ENCODE measurements at regions not wholly inside any gene's neighbourhood (a gene's known extent, or its start where the extent isn't known, plus 50 kb on each side); places are given as distances from the start of the nearest gene placed in this dataset.

- WGBS (ENCODE audit: extremely low coverage, insufficient coverage, low lambda C conversion rate): no CpG with 5 or more reads among the region's 4 CpGs
- no peaks in the 10 kb centered on the region for H3K4me1 ChIP-seq (ENCODE audit: control insufficient read depth, low read depth, low read length)
- DNase-seq: peak; percentile 8
Measured at GRCh38 chr5:19261879-19262278, 726.1 kb downstream of the CDH18 start.

GRCh38 chr5:19264821-19265220 lies 723.2 kb downstream of the CDH18 start:
- no CpG with 5 or more reads among the region's 2 CpGs for WGBS (ENCODE audit: extremely low coverage, insufficient coverage, low lambda C conversion rate)
- Histone ChIP-seq H3K4me1 (ENCODE audit: control insufficient read depth, low read depth, low read length) (no peaks in the 10 kb centered on the region), H3K36me3 (ENCODE audit: control insufficient read depth, insufficient read depth, low read length) (no peaks in the 10 kb centered on the region), H3K4ac (ENCODE audit: low read depth, low read length) (no peak overlapping the region), H3K27ac (ENCODE audit: low read depth, low read length) (no peak overlapping the region), H4K8ac (ENCODE audit: low read depth, low read length) (no peak overlapping the region), H4K5ac (ENCODE audit: low read length) (no peak overlapping the region), H2BK120ac (ENCODE audit: low read depth, low read length) (no peak overlapping the region), H3K79me2 (ENCODE audit: control insufficient read depth, insufficient read depth, low read length) (no peaks in the 10 kb centered on the region), H2BK5ac (ENCODE audit: low read length) (no peak overlapping the region), H3K23ac (ENCODE audit: low read length) (no peak overlapping the region), H3K9ac (ENCODE audit: low read length) (no peak overlapping the region), H3K27me3 (ENCODE audit: insufficient read depth, low read length, poor library complexity) (no peaks in the 10 kb centered on the region), H3K18ac (ENCODE audit: low read length) (no peak overlapping the region), H3K79me1 (ENCODE audit: low read length) (no peaks in the 10 kb centered on the region), H2AK5ac (ENCODE audit: low read length) (no peak overlapping the region), H2BK15ac (replicated peaks; ENCODE audit: low read depth) (no peak overlapping the region), H3K56ac (ENCODE audit: low read length) (no peak overlapping the region), H3K4me2 (ENCODE audit: low read length) (no peak overlapping the region), H3K4me3 (ENCODE audit: low read length) (no peak overlapping the region)
- DNase-seq: no peak

More at GRCh38 chr5:19261879-19262278, 726.1 kb downstream of the CDH18 start:
- no peak overlapping the region for H2BK15ac ChIP-seq (replicated peaks; ENCODE audit: low read depth)
- no peak overlapping the region for H3K56ac ChIP-seq (ENCODE audit: low read length)
- H3K79me1 ChIP-seq (ENCODE audit: low read length): no peaks in the 10 kb centered on the region
- no peak overlapping the region for H2BK5ac ChIP-seq (ENCODE audit: low read length)
- no peak overlapping the region for H3K4me2 ChIP-seq (ENCODE audit: low read length)
- no peaks in the 10 kb centered on the region for H3K79me2 ChIP-seq (ENCODE audit: control insufficient read depth, insufficient read depth, low read length)
- H3K27me3 ChIP-seq (ENCODE audit: insufficient read depth, low read length, poor library complexity): no peaks in the 10 kb centered on the region
- H3K18ac ChIP-seq (ENCODE audit: low read length): no peak overlapping the region
- H3K4me3 ChIP-seq (ENCODE audit: low read length): no peak overlapping the region
- H3K27ac ChIP-seq (ENCODE audit: low read depth, low read length): no peak overlapping the region
- no peak overlapping the region for H3K9ac ChIP-seq (ENCODE audit: low read length)
- no peak overlapping the region for H4K8ac ChIP-seq (ENCODE audit: low read depth, low read length)
- H2BK120ac ChIP-seq (ENCODE audit: low read depth, low read length): no peak overlapping the region
- no peak overlapping the region for H3K4ac ChIP-seq (ENCODE audit: low read depth, low read length)
- H3K36me3 ChIP-seq (ENCODE audit: control insufficient read depth, insufficient read depth, low read length): no peaks in the 10 kb centered on the region
- no peak overlapping the region for H3K23ac ChIP-seq (ENCODE audit: low read length)
- no peak overlapping the region for H2AK5ac ChIP-seq (ENCODE audit: low read length)
- no peak overlapping the region for H4K5ac ChIP-seq (ENCODE audit: low read length)

GRCh38 chr5:19266791-19267190 lies 721.2 kb downstream of the CDH18 start:
- H4K5ac ChIP-seq (ENCODE audit: low read length): no peak overlapping the region
- H4K8ac ChIP-seq (ENCODE audit: low read depth, low read length): no peak overlapping the region
- no peak overlapping the region for H3K9ac ChIP-seq (ENCODE audit: low read length)
- H3K27ac ChIP-seq (ENCODE audit: low read depth, low read length): no peak overlapping the region
- H2BK5ac ChIP-seq (ENCODE audit: low read length): no peak overlapping the region
- H3K18ac ChIP-seq (ENCODE audit: low read length): no peak overlapping the region
- no peaks in the 10 kb centered on the region for H3K27me3 ChIP-seq (ENCODE audit: insufficient read depth, low read length, poor library complexity)
- H3K79me1 ChIP-seq (ENCODE audit: low read length): no peaks in the 10 kb centered on the region
- H2BK120ac ChIP-seq (ENCODE audit: low read depth, low read length): no peak overlapping the region
- WGBS (ENCODE audit: extremely low coverage, insufficient coverage, low lambda C conversion rate): no CpG with 5 or more reads among the region's 4 CpGs
- no peak for DNase-seq
- no peak overlapping the region for H3K4me2 ChIP-seq (ENCODE audit: low read length)
- no peak overlapping the region for H3K56ac ChIP-seq (ENCODE audit: low read length)
- no peaks in the 10 kb centered on the region for H3K79me2 ChIP-seq (ENCODE audit: control insufficient read depth, insufficient read depth, low read length)
- H2BK15ac ChIP-seq (replicated peaks; ENCODE audit: low read depth): no peak overlapping the region
- no peaks in the 10 kb centered on the region for H3K36me3 ChIP-seq (ENCODE audit: control insufficient read depth, insufficient read depth, low read length)
- H3K4me3 ChIP-seq (ENCODE audit: low read length): no peak overlapping the region
- H2AK5ac ChIP-seq (ENCODE audit: low read length): no peak overlapping the region
- H3K4me1 ChIP-seq (ENCODE audit: control insufficient read depth, low read depth, low read length): no peaks in the 10 kb centered on the region
- H3K4ac ChIP-seq (ENCODE audit: low read depth, low read length): no peak overlapping the region
- no peak overlapping the region for H3K23ac ChIP-seq (ENCODE audit: low read length)

- no peak overlapping the region for H2BK120ac ChIP-seq (ENCODE audit: low read depth, low read length)
- H3K27ac ChIP-seq (ENCODE audit: low read depth, low read length): no peak overlapping the region
- H3K27me3 ChIP-seq (ENCODE audit: insufficient read depth, low read length, poor library complexity): no peaks in the 10 kb centered on the region
- H4K8ac ChIP-seq (ENCODE audit: low read depth, low read length): no peak overlapping the region
- H3K36me3 ChIP-seq (ENCODE audit: control insufficient read depth, insufficient read depth, low read length): no peaks in the 10 kb centered on the region
- no peak overlapping the region for H3K4me3 ChIP-seq (ENCODE audit: low read length)
- DNase-seq: peak; percentile 37
- H3K4ac ChIP-seq (ENCODE audit: low read depth, low read length): no peak overlapping the region
- no peak overlapping the region for H3K56ac ChIP-seq (ENCODE audit: low read length)
- no CpG with 5 or more reads among the region's 4 CpGs for WGBS (ENCODE audit: extremely low coverage, insufficient coverage, low lambda C conversion rate)
- H3K4me1 ChIP-seq (ENCODE audit: control insufficient read depth, low read depth, low read length): no peaks in the 10 kb centered on the region
- no peak overlapping the region for H3K9ac ChIP-seq (ENCODE audit: low read length)
- H3K23ac ChIP-seq (ENCODE audit: low read length): no peak overlapping the region
- H4K5ac ChIP-seq (ENCODE audit: low read length): no peak overlapping the region
- no peak overlapping the region for H3K18ac ChIP-seq (ENCODE audit: low read length)
- no peak overlapping the region for H3K4me2 ChIP-seq (ENCODE audit: low read length)
- H2BK15ac ChIP-seq (replicated peaks; ENCODE audit: low read depth): no peak overlapping the region
- no peaks in the 10 kb centered on the region for H3K79me1 ChIP-seq (ENCODE audit: low read length)
- H3K79me2 ChIP-seq (ENCODE audit: control insufficient read depth, insufficient read depth, low read length): no peaks in the 10 kb centered on the region
- H2BK5ac ChIP-seq (ENCODE audit: low read length): no peak overlapping the region
- no peak overlapping the region for H2AK5ac ChIP-seq (ENCODE audit: low read length)
Measured at GRCh38 chr5:19270153-19270552, 717.8 kb downstream of the CDH18 start.

- H3K56ac ChIP-seq (ENCODE audit: low read length): no peak overlapping the region
- H3K36me3 ChIP-seq (ENCODE audit: control insufficient read depth, insufficient read depth, low read length): no peaks in the 10 kb centered on the region
- no peak overlapping the region for H4K5ac ChIP-seq (ENCODE audit: low read length)
Measured at GRCh38 chr5:19274578-19274977, 713.4 kb downstream of the CDH18 start.

GRCh38 chr5:19285286-19285685 lies 702.7 kb downstream of the CDH18 start:
- Histone ChIP-seq H4K5ac (ENCODE audit: low read length) (no peak overlapping the region), H3K4me2 (ENCODE audit: low read length) (no peak overlapping the region), H3K56ac (ENCODE audit: low read length) (no peak overlapping the region), H3K4ac (ENCODE audit: low read depth, low read length) (no peak overlapping the region), H3K79me2 (ENCODE audit: control insufficient read depth, insufficient read depth, low read length) (no peaks in the 10 kb centered on the region), H2AK5ac (ENCODE audit: low read length) (no peak overlapping the region), H2BK120ac (ENCODE audit: low read depth, low read length) (no peak overlapping the region), H2BK15ac (replicated peaks; ENCODE audit: low read depth) (no peak overlapping the region), H3K23ac (ENCODE audit: low read length) (no peak overlapping the region), H3K79me1 (ENCODE audit: low read length) (no peaks in the 10 kb centered on the region), H3K4me3 (ENCODE audit: low read length) (no peak overlapping the region), H3K9ac (ENCODE audit: low read length) (no peak overlapping the region), H4K8ac (ENCODE audit: low read depth, low read length) (no peak overlapping the region), H3K18ac (ENCODE audit: low read length) (no peak overlapping the region), H3K27ac (ENCODE audit: low read depth, low read length) (no peak overlapping the region), H3K4me1 (ENCODE audit: control insufficient read depth, low read depth, low read length) (no peaks in the 10 kb centered on the region), H2BK5ac (ENCODE audit: low read length) (no peak overlapping the region), H3K27me3 (ENCODE audit: insufficient read depth, low read length, poor library complexity) (no peaks in the 10 kb centered on the region), H3K36me3 (ENCODE audit: control insufficient read depth, insufficient read depth, low read length) (no peaks in the 10 kb centered on the region)
- WGBS (ENCODE audit: extremely low coverage, insufficient coverage, low lambda C conversion rate): no CpG with 5 or more reads among the region's 3 CpGs
- DNase-seq: no peak

More at GRCh38 chr5:19274578-19274977, 713.4 kb downstream of the CDH18 start:
- Histone ChIP-seq H2AK5ac (ENCODE audit: low read length) (no peak overlapping the region), H3K18ac (ENCODE audit: low read length) (no peak overlapping the region), H2BK15ac (replicated peaks; ENCODE audit: low read depth) (no peak overlapping the region), H3K27ac (ENCODE audit: low read depth, low read length) (no peak overlapping the region), H4K8ac (ENCODE audit: low read depth, low read length) (no peak overlapping the region), H3K27me3 (ENCODE audit: insufficient read depth, low read length, poor library complexity) (no peaks in the 10 kb centered on the region), H3K4me3 (ENCODE audit: low read length) (no peak overlapping the region), H2BK5ac (ENCODE audit: low read length) (no peak overlapping the region), H3K79me1 (ENCODE audit: low read length) (no peaks in the 10 kb centered on the region), H3K4me1 (ENCODE audit: control insufficient read depth, low read depth, low read length) (no peaks in the 10 kb centered on the region), H3K9ac (ENCODE audit: low read length) (no peak overlapping the region), H3K4ac (ENCODE audit: low read depth, low read length) (no peak overlapping the region), H3K79me2 (ENCODE audit: control insufficient read depth, insufficient read depth, low read length) (no peaks in the 10 kb centered on the region), H3K23ac (ENCODE audit: low read length) (no peak overlapping the region), H3K4me2 (ENCODE audit: low read length) (no peak overlapping the region), H2BK120ac (ENCODE audit: low read depth, low read length) (no peak overlapping the region)
- WGBS (ENCODE audit: extremely low coverage, insufficient coverage, low lambda C conversion rate): no CpG with 5 or more reads among the region's 3 CpGs
- no peak for DNase-seq
